LoVo (cell line): ENCODE measurements at regions not wholly inside any gene's neighbourhood (a gene's known extent, or its start where the extent isn't known, plus 50 kb on each side); places are given as distances from the start of the nearest gene placed in this dataset.

ENCODE experiments used
- DNase-seq: peaks from one replicate; pipeline ENCODE4 v3.0.0-alpha.2; 2016; ENCODE audit warnings: low spot score

DNA sequence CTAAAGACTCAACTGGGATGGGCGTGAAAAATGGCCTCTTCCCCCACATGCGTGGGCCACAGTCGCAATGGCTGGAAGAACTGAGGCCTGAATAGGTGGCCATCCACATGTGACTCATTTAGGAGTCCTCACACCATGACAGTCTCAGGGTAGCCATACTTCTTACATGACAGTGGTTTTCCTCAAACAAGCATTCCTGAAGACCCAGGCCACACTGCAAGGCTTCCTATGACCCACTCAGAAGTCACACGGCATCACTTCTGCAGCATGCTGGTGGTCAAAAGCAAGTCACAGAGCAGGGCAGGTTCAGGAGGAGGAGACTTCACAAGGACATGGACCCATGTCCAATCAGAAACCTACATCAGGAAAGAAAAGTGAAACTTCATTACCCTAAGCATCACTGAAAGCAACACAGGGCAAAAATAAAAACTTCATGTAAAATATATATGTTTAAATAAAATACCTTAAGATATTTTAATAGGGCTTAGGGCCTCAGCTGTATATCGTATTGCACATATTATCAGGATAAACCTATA, 257.1 kb downstream of the OPA1 start:
- no peak for DNase-seq

DNA sequence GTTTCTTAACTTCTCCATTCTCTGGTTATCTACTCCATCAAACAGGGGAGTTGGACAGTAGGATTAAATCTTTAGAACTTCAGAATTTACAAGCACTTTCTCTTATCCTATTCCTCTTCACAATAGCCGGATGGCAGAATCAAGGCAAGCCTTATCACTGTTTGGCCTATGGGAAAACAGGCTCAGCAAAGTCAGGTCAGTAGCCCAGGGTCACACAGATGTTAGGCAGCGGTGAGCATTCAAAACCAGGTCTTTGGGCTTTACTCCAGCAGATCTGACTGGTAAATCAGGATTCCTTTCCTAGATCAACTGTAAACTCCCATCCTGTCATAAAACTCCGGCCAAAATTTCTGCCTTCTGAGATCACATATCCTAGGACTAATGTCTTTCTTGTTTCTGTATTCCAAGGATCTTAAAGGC, 258.4 kb downstream of the OPA1 start:
- DNase-seq = peak; percentile 68

DNA sequence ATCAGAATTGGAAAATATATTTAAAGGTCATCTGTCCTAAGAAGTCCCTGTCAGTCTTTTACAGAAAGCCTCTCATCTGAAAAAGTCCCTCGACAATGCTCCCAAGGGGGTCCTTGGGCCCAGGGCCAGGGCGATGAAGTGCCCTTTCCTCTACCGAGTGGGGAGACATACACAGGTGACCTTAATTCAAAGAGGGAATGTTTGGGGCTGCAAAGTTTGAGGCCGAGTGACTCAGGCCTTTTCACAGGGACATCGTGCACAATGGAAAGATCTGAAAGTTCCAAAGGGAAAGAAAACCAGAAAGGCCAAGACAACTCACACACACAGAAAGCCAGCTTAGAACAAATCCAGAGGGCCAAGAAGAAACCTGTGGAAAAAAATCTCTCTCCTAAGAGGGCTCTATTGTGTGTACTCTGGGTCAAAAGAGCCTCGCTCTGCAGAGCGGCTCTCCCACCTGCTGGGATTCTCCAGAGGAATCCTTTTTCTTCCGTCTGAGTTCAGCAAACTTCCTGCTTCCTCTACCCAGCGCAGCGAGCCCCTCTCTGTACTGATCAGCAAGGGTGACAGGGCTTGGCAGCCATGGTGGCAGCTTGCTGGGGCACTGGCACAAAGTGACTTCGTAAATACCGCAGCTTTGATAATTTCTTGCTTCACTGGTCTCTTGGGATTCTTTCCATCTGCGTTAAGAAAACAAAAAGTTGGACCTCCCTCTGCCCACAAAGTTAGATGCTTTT, 259.1 kb downstream of the OPA1 start:
- peak; percentile 67 for DNase-seq

DNA sequence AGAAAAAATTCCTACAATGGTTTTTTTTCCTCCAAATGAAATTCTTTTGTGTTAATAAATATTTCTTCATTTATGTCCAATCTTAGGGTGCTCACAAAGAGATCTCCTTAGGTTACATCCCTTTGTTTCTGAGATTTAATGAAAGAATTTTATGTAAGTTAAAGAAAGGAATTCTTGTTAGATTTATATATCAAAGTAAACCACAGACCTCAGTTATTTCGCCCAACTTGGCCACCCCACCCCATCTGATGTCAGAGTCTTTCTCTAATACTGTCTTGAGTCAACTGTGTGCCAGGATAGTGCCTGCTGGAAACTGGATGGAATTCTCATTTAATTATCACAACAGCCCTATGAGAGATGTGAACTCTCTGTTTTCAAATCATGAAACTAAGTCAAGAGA, 259.9 kb downstream of the OPA1 start:
- DNase-seq = peak; percentile 29

DNA sequence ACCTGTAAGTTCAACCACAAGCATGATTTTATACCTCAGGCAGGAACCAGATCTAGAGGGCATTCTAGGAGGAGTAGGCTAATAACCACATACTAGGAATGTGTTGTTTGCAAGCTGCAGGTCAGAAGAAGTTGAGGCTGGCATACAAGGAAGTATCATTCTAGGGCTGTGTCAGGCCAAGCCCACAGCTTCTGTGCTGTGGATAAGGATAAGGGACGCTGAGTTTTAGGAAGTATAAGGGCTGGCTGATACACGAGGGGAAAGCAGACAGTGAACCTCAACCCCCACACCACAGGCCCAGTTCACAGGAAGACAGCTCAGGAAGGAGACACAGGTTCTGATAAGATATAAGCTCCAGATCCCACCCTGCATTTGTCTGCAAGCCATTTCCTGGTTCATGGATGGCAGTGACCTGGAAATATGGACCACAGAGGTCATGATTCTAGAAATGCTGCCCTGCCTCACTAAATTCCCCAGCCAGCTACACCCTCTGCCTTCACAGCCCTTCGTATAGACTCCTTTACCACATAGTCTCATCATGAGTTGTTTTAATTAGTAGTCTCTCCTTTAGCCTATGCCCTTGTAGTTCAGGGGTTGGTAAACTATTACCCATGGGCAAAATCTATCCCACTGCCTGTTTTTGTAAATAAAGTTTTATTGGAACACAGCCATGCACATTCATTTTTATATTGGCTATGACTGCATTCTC, 260.7 kb downstream of the OPA1 start:
- peak; percentile 64 for DNase-seq

DNA sequence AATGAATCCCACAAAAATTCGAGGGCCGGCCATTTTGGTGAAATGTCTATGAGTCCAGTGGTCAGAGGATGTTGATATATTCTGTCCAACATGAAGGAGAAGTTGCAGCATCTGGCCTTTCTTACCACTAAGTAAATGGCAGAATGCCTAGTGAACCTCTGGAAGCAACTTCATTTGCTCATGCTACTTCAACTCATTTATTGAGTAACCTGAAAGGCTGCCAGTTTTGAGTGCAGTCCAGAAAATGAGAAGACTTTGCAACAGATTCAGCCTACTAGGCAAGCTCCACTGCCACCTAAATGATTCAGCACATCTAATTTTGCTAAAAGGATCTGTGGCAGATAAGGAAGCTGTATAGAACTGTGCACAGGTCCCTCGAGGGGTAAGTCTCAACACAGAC, 265.0 kb downstream of the OPA1 start:
- no peak for DNase-seq

DNA sequence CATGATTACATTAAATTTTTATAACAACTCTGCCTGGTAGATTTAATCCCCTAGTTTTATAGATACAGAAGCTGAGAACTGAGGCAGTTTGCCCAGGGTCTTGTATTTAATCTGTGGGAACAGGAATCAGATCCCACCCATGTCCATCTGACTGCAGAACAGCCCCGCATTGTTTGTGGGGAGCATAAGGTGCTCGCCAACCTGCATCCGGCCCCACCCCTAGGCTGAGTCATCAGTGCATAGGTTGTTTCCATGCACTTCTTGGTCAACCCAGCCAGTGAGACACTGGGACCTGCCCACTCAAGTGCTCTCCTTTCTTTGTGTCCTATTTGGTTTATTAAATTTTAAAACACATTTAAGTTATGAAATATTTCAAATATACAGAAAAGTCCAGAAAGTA, 266.2 kb downstream of the OPA1 start:
- DNase-seq = no peak

DNA sequence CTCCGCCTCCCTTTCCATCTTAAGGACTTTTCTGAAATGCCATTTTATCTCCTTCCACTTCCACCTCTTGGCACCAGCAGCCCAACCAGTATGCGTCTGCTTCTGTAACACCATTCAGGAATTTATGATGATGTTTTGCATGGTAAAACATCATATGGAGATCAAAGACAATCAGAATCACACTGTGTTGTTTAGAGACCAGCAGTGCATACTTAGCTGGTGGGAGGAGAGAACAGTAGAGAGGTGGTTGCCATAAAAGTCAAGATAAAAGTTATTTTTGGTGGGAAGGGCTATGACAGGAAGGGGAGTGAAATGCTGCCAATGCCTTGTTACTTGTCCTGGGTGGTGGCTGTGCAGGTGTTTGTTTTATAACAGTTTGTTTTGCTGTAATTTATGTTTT, 268.0 kb downstream of the OPA1 start:
- no peak for DNase-seq

DNA sequence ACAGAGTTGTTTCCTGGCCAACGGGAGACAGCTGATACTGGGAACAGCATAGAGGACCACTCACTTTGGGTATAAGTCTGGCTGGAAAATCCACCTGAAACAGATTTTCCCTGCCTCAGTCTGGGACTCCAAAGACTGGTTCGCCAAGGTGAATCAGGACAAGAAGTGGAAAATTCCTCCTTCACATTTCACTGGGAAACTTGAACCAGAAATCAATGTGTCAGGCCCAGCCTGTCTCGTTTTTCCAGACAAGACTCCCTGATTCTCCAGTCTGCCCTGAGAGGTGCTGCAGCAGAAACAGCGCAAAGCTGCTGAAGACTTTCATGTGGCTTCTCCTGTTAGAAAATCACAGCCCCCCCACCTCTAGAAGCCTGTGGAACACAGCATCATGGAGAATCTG, 269.8 kb downstream of the OPA1 start:
- DNase-seq = no peak

DNA sequence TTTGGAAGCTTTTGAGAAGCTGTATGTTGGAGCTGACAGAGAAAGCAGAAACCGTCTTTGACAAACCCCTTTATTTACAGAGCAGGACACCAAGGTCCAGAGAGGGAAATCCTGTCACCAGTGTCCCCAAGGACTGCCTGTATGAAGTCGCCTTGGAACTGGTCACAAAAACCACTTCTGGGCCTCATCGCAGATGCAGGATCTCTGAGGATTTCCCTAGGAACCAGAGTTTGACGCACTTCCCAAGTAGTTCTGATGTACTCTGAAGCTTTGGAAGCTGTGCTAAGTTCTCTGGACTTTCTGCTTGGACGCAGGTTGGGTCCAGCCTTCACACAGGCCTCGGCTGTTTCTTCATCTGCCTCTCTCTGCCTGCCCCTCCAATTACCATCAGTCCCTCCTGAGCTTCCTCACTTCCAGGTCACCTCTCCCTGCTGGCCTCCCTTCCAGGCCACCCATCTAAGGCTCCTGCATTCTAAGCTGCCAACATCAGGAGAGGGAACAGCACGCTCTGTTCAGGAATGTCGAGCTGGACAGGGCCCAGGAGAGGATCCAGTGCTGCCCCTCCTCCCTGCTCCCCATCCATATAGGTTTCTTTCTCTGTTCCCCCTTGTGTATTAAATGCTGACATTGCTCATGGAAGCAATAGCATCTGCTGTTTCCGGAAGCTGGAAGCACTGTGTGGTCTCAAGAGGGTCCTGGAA, 270.8 kb downstream of the OPA1 start:
- DNase-seq = no peak

DNA sequence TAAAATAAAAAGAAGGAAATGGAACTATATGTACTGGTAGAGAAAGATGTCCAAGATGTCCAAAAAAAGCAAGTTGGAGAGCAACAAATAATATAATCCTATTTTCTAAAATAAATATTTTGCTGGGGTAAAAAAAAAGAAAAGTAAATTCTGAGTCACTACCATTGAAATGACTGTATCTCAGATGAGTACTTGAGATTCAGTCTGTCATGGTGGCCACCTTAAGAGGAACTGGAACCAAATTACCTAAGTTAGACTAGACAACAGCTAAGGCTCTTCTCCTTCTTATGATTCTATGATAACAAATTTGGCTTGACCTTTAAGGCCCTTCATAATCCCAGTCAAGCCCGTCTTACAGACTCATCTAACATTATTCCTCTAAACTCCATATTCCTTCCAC, 270.6 kb upstream of the HES1 start:
- no peak for DNase-seq

DNA sequence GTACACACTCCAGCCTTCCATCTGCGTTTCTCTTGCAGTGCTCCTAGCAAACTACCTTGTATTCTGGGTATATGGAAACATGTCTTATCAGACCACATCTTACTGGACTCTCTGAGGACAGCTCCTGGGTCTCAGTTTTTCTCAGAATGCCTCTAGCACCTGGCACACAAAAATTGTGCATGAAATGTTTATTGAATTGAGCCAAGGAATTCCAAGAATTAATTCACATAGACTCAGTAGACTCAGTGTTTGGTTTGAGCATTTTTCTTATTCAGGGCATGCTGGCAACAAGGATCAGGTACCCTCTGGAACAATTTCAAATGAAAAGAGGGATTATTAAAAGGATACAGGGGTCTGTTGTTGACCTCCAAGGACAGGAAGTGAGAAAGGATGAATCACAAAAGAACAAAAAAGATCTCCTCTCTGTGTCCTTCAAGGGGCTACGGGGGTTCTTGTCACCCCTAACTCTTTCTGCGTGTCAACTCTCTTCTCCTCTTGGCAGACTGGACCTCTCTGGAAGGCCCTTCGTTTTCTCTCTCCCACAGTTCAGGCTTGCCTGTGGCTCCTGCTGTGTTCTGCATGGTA, 270.0 kb upstream of the HES1 start:
- DNase-seq = no peak

DNA sequence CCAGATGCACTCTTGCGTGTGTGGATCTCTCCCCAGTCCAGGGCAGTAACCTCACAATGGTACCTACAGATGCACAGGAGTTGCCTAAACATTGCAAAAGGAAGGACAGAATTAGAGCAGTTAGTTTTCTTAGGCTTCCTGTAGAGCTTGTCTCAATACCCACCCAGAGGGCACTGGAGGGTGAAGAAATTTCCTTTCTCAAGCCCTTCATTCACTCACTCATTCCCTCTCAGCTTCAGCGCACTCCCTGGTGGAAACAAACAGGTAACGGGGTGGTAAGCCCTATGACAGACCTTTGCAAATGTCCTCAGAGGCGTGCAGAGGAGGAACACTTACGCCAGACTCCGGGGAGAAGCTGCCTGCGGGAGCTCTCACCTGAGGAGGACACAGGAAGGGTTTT, 267.4 kb upstream of the HES1 start:
- no peak for DNase-seq

DNA sequence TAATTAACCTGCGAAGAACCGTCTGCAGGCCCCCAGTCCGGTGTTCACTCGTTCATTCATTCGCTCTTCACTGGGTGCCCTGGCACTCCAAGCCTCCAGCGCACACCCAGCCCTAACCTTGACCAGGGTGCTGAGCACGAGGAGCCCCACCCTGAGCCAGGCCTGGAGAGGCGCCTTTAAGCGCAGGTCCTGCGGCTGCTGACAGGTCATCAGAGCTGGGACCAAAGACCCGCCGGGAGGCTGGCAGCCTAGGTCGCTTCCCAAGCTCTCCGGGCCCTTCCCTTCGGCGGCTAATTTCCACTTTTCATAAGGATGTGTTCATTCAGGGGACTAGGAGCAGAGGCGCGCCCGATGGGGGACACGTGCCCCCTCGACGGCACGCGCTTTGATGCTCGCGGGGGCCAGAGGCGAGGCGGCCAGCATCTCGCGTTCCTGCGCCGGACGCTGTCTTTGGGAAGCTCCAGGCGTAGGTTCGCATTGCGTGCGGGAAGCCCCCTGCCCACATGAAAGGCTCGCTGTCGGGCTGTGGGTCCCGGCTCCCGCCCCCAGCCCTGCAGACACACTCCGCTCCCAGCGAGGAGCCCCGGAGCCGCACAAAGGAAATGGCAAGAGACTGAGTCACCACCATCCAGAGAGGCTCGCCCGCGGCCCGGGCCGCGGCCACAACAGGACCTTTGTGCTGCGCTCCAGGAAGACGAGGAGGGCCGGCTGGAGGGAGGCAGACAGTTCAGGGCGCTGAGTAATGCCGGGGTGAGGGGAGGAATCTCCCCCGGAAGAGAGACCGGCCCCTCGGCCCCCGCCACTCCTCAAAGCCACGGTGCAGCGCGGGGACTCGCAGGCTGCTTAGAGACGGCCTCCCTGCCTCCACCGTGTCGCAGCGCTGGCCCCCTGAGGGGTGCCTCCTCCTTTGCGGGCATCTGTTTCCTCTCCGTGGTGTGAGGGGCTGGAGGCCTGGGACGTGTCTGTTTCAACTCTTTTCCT, 266.4 kb upstream of the HES1 start:
- peak; percentile 91 for DNase-seq

DNA sequence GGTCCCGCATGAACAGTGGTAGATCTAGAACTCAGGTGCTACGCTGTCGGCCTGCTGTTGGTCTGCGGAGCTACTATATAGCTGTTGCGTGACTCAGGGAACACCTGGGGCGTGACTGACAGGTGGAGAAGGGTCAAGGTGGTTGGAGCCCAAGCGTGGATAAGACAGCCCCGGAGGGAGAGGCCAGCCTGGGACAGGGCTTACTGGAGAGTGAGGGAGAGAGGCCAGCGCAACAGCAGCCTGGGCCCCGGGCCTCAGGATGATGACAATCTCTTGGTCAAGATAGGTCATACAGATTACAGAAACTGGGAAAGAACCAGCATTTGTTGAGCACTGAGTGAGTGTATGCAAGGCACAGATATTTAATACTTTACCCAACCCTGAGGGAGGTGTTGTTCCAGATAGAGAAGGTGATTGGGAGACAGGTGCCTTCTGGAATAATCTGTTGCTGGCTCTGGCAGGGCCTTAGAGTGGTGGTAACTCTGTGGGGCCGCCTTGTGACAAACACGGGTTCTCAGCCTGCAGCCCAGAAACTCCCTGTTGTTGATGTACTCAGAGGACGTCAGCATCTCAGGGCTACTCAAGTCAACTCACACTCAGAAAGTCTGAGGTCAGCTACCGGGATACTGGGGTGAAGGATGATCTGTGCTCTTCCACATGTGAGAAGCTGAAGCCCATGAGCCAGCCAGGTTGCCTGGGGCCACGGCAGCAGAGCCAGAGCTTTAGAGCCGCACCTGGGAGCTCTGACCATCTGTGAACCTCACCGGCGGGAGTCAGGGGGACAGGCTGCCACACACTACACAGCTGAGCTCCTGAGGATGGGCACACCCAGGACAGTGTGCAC, 265.4 kb upstream of the HES1 start:
- DNase-seq = peak; percentile 44

DNA sequence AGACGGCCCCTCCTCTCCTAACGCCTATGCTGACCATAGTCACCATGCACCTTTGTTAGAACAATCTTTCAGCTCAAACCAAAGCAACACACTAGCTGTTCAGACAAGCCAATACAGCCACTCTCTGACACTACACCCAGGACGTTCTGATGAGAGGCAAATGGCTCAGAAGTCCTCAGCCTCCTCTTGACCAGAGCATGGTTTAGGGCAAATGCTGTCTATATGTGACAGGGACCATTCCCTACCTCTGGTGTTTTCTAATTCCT, 264.8 kb upstream of the HES1 start:
- no peak for DNase-seq

DNA sequence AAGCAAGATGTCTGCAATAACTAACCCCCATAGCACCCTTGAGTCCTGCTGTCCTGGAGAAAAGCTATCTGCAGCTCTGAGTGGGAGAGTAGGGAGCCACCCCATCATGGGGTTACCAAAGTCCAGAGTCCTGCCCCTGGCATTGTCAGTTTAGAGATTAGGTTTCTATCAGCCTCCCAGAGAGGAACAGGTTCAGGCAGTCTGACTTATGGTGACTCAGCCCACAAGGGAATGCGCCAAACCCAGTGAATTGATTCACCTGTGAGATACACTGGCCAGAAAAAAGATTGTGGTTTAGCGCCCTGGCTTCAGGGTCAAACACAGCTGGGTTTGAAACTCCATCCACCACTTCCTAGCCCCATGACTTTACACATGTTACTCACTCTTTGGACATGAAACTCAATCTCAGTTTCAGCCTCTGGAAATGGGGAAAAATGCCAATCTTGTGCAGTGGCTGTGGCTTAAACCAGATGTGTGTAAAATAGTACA, 263.6 kb upstream of the HES1 start:
- DNase-seq = peak; percentile 94

DNA sequence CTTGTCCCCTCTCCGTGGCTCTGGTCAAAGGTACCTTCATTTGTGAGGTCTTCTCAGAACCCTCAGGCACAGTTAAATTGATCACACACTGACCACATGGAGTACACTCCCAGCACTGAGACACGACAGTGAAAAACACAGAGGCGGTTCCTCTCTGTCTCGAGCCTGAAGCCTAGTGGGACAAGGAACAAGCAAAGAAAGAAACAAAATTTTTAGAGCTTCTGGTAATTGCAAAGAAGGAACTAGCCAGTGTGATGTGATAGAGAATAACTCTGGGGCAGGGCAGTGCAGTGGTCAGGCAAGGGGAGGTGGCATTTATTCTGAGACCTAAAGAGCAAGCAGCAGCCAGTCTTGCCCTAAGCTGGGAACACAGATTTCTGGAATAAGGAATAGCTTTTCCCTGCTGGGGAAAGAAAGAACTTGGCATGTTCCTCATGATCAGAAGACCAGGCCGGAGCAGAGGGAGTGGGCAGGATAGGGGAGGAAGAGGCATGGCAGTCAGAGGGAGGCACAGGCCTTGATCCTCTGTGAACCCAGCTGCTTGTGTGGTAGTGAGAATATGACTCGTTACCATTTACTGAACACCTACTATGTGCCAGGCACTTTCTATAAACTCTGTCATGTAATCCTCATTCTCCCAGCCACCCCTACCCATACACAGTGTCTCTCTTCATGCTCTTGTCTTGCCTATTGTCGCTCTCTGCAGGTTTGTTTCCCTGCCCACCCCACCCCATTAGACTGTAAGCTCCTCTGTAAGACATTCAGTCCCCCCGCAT, 262.3 kb upstream of the HES1 start:
- DNase-seq = no peak

DNA sequence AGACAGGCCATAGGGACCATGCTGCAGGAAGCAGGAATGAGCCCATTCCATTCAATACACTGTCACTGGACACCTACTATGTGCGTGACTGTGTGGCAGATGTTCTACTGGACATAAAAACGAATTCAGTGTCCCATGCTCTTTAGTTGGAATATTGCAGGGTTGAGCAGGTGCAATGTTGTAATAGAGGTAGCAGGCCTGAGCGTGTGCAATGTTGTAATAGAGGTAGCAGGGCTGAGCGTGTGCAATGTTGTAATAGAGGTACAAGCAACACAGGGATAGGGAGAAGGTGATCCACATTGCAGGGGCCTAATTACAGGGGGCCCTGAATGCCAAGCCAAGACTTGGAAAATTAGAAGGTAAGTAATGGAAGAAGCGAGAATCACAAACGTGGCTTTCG, 261.4 kb upstream of the HES1 start:
- DNase-seq = no peak
